WTC11 (cell line): ENCODE measurements at regions not wholly inside any gene's neighbourhood (a gene's known extent, or its start where the extent isn't known, plus 50 kb on each side); places are given as distances from the start of the nearest gene placed in this dataset.

Experiments used
- ATAC-seq: fragments of 200-7000 bp; cut with Tn5 transposase; 2 replicates; pipeline ENCODE4 v1.10.0; 2021; ENCODE audit warnings: mild to moderate bottlenecking, moderate library complexity
- CTCF ChIA-PET: fragments of 300-600 bp; sonication (Branson Sonifier 250); formaldehyde crosslinking; loops from one replicate; lab custom pipeline; 2021; ENCODE audit warnings: antibody characterized with exemption; lab: Charles Lee
- POLR2A ChIA-PET: fragments of 350-600 bp; sonication (Branson Sonifier 250); formaldehyde crosslinking; loops from one replicate; lab custom pipeline; 2021; ENCODE audit warnings: antibody characterized with exemption; lab: Charles Lee
- DNase-seq: peaks from one replicate; pipeline ENCODE4 v3.0.0; 2021; ENCODE audit warnings: low spot score
- H3K27ac Mint-ChIP-seq: 2 replicates; pipeline ENCODE4 v1.8.0; 2021; ENCODE audit warnings: mixed read lengths
- H3K27me3 Mint-ChIP-seq: 2 replicates; pipeline ENCODE4 v1.8.0; 2021; ENCODE audit warnings: low read depth, mild to moderate bottlenecking, moderate library complexity, mixed read lengths
- H3K36me3 Mint-ChIP-seq: 2 replicates; pipeline ENCODE4 v1.8.0; 2021; ENCODE audit warnings: mixed read lengths
- H3K4me1 Mint-ChIP-seq: 2 replicates; pipeline ENCODE4 v1.8.0; 2022; ENCODE audit warnings: mixed read lengths
- H3K4me3 Mint-ChIP-seq: 2 replicates; pipeline ENCODE4 v1.8.0; 2021; ENCODE audit warnings: mild to moderate bottlenecking, moderate library complexity, mixed read lengths
- H3K9me3 Mint-ChIP-seq: 2 replicates; pipeline ENCODE4 v1.8.0; 2021; ENCODE audit warnings: mixed read lengths
- ATF1 ChIP-seq: sonication (generic); formaldehyde crosslinking; IDR thresholded peaks from 2 replicates; pipeline ENCODE4 v1.8.1; 2023; ENCODE audit warnings: mild to moderate bottlenecking, moderate library complexity, missing genetic modification reagents
- ATF2 ChIP-seq: sonication (generic); formaldehyde crosslinking; IDR thresholded peaks from 2 replicates; pipeline ENCODE4 v1.8.1; 2022; ENCODE audit warnings: low read depth, missing genetic modification reagents, borderline replicate concordance
- E2F5 ChIP-seq: sonication (generic); formaldehyde crosslinking; IDR thresholded peaks from 2 replicates; pipeline ENCODE4 v1.8.1; 2022; ENCODE audit warnings: mild to moderate bottlenecking, moderate library complexity, missing genetic modification reagents
- ERG ChIP-seq: fragments of 250-450 bp; sonication (Bioruptor Pico); IDR thresholded peaks from 2 replicates; pipeline ENCODE4 v1.8.0; 2021; ENCODE audit warnings: mild to moderate bottlenecking
- ETV6 ChIP-seq: sonication (generic); formaldehyde crosslinking; IDR thresholded peaks from 2 replicates; pipeline ENCODE4 v1.8.1; 2022; ENCODE audit warnings: mild to moderate bottlenecking, missing genetic modification reagents
- FOXJ3 ChIP-seq: sonication (generic); formaldehyde crosslinking; IDR thresholded peaks from 2 replicates; pipeline ENCODE4 v1.9.0; 2021; ENCODE audit warnings: missing genetic modification reagents, mild to moderate bottlenecking, borderline replicate concordance
- HMGA2 ChIP-seq: fragments of 250-450 bp; sonication (Bioruptor Pico); IDR thresholded peaks from 2 replicates; pipeline ENCODE4 v1.4.0; 2021; ENCODE audit warnings: mild to moderate bottlenecking, moderate library complexity
- HMGXB4 ChIP-seq: sonication (generic); formaldehyde crosslinking; IDR thresholded peaks from 2 replicates; pipeline ENCODE4 v1.8.1; 2023; ENCODE audit warnings: mild to moderate bottlenecking, moderate library complexity, missing genetic modification reagents
- IRF2 ChIP-seq: sonication (generic); formaldehyde crosslinking; IDR thresholded peaks from 2 replicates; pipeline ENCODE4 v1.8.0; 2022; ENCODE audit warnings: low read depth, missing genetic modification reagents, borderline replicate concordance
- JAZF1 ChIP-seq: fragments of 250-450 bp; sonication (Bioruptor Pico); IDR thresholded peaks from 2 replicates; pipeline ENCODE4 v1.9.0; 2021; ENCODE audit warnings: moderate library complexity, mild to moderate bottlenecking, inconsistent platforms
- JUN ChIP-seq: sonication (generic); formaldehyde crosslinking; IDR thresholded peaks from 2 replicates; pipeline ENCODE4 v1.8.0; 2023; ENCODE audit warnings: mild to moderate bottlenecking, missing genetic modification reagents
- MXD4 ChIP-seq: fragments of 250-450 bp; sonication (Bioruptor Pico); IDR thresholded peaks from 2 replicates; pipeline ENCODE4 v1.8.0; 2021; ENCODE audit warnings: mild to moderate bottlenecking, moderate library complexity, borderline replicate concordance
- PRDM15 ChIP-seq: sonication (generic); formaldehyde crosslinking; IDR thresholded peaks from 2 replicates; pipeline ENCODE4 v1.8.0; 2022; ENCODE audit warnings: missing genetic modification reagents
- TP53 ChIP-seq: sonication (generic); formaldehyde crosslinking; IDR thresholded peaks from 2 replicates; pipeline ENCODE4 v1.8.1; 2023; ENCODE audit warnings: mild to moderate bottlenecking, missing genetic modification reagents
- ZNF121 ChIP-seq: sonication (generic); formaldehyde crosslinking; IDR thresholded peaks from 2 replicates; pipeline ENCODE4 v1.8.0; 2023; ENCODE audit warnings: missing genetic modification reagents
- ZNF396 ChIP-seq: fragments of 250-450 bp; sonication (Bioruptor Pico); IDR thresholded peaks from 2 replicates; pipeline ENCODE4 v1.8.0; 2021; ENCODE audit warnings: mild to moderate bottlenecking, moderate library complexity, borderline replicate concordance
- ZSCAN18 ChIP-seq: fragments of 250-450 bp; sonication (Bioruptor Pico); IDR thresholded peaks from 2 replicates; pipeline ENCODE4 v2.1.2; 2022; ENCODE audit warnings: mild to moderate bottlenecking, moderate library complexity

- peaks cover 55% of the 10 kb centered on the region for H3K4me1 Mint-ChIP-seq
- no peak overlapping the region for H3K4me3 Mint-ChIP-seq
- ATAC-seq, result no peak
- DNase-seq, result no peak
- ChIA-PET CTCF (interaction anchor here (1.0 to 2.0 kb wide), 3 partner anchors 17 to 357 kb away, joined by 3 to 10 read pairs (median 7); no protein-coding TSS in a partner anchor), POLR2A (interaction anchor here (0.6 to 1.4 kb wide), 3 partner anchors 24 to 116 kb away, joined by 3 to 6 read pairs (median 6); no protein-coding TSS in a partner anchor)
- H3K36me3 Mint-ChIP-seq, result no peaks in the 10 kb centered on the region
- peaks cover under 1% of the 10 kb centered on the region; the same call in 1 of the 2 replicates for H3K27me3 Mint-ChIP-seq
- TF ChIP-seq TP53 (CRISPR knock-in tag) (no peak), ATF1 (CRISPR knock-in tag) (no peak), FOXJ3 (CRISPR knock-in tag) (no peak), JUN (CRISPR knock-in tag) (no peak), JAZF1 (no peak), ETV6 (CRISPR knock-in tag) (no peak), ERG (CRISPR knock-in tag) (no peak), ZNF121 (no peak), IRF2 (CRISPR knock-in tag) (no peak), ATF2 (CRISPR knock-in tag) (no peak), ZNF396 (CRISPR knock-in tag) (no peak)
- H3K9me3 Mint-ChIP-seq, result no peaks in the 10 kb centered on the region
- peak overlapping the region; percentile 65 for H3K27ac Mint-ChIP-seq
These were observed 117.3 kb upstream of the IRF2BP2 start for GRCh38 chr1:234727018-234727940.

- H3K4me1 Mint-ChIP-seq, result peaks cover 61% of the 10 kb centered on the region
- no peak for TF ChIP-seq ZSCAN18 (CRISPR knock-in tag)
- 0 out of 2 replicates have a peak, but pooled peaks have one; percentile 26 for TF ChIP-seq PRDM15 (CRISPR knock-in tag)
- TF ChIP-seq HMGXB4, result no peak
- no peak for TF ChIP-seq HMGA2 (CRISPR knock-in tag)
- TF ChIP-seq ERG (CRISPR knock-in tag), result no peak
- no peak for TF ChIP-seq IRF2 (CRISPR knock-in tag)
- no peak for TF ChIP-seq MXD4 (CRISPR knock-in tag)
- TF ChIP-seq E2F5 (CRISPR knock-in tag), result no peak
- TF ChIP-seq, all 79 proteins: peak for 1
- Mint-ChIP-seq H3K36me3 (no peaks in the 10 kb centered on the region), H3K4me3 (no peak overlapping the region), H3K9me3 (no peaks in the 10 kb centered on the region), H3K27me3 (peaks cover 6% of the 10 kb centered on the region; the same call in 1 of the 2 replicates), H3K27ac (peak overlapping the region; percentile 51)
- ATAC-seq, result peak; percentile 11
- ChIA-PET POLR2A (interaction anchor here (0.5 to 1.4 kb wide), 3 partner anchors 16 to 115 kb away, joined by 3 to 6 read pairs (median 4); no protein-coding TSS in a partner anchor), CTCF (interaction anchor here (2.0 kb wide), 2 partner anchors 17 to 358 kb away, joined by 7 to 10 read pairs; no protein-coding TSS in a partner anchor)
- no peak for DNase-seq
These were observed 116.5 kb upstream of the IRF2BP2 start for GRCh38 chr1:234726359-234726943.
